Stimulated activated CD8-positive, alpha-beta memory T cell treated with anti-CD3 and anti-CD28 coated beads, Interleukin-4, amount 100 ng/mL, for 1 hour (primary cell): ENCODE measurements at regions not wholly inside any gene's neighbourhood (a gene's known extent, or its start where the extent isn't known, plus 50 kb on each side); places are given as distances from the start of the nearest gene placed in this dataset.

Source experiments
- DNase-seq, 2 donors: peaks; one replicate each; pipeline ENCODE4 v3.0.0-alpha.2; 2020; ENCODE audit warnings: low read depth in 2 of 2, low spot score in 1 of 2

DNA sequence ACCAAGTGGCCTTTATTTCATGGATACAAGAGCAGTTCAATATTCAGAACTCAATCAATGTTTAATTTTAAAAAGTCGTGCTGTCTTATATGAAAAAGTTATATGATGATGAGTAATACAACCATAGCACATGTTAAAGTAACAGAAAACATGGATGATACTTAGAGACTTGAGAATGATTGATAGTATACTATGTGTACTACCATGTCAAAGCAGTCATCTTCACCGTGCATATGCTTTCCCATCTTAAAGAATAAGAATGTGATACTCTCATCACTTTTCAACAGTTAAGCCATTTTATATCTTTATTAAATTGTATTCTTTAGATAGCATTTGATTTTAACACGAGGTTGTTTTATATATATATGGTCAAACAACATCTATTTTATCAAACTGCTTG lies 535.9 kb upstream of the ADAMTS5 start:
- DNase-seq = no peak

DNA sequence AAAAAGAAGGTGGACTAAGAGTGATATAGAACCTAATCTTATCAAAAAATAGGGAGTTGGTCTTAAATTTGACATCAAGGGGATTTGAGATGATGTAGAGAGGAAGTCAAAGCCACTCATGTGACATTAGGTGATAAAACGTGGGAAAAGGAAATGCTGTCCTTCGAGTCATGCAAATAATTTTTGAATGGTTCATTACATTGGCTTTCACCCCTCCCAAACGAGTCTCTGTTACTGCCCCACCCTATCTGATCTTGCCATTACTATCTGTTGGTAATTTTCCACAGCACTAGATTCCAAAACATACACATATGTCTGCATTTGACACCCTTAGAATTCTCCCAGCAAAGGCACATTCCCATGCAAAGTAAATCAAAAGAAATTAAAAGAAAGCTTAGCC lies 531.1 kb upstream of the ADAMTS5 start:
- no peak for DNase-seq

DNA sequence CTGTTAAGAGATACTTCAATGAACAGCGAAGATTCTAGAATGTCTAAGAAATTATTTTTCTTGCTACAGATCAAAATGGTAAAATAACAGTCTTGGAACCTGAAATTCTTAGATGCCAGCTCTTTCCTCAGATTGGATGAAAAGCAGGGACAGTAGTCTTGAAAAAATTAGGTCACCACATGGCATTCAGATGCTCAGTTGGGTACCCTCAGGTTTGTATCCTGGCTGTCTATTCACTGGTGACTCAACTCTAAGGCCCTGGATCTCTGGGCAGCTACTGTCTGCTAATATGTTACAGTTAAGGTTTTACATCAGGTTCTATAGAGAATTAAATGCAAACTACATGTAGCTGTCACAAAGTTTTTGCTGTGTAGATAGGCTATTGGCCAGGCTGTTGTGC lies 528.9 kb upstream of the ADAMTS5 start:
- no peak for DNase-seq

DNA sequence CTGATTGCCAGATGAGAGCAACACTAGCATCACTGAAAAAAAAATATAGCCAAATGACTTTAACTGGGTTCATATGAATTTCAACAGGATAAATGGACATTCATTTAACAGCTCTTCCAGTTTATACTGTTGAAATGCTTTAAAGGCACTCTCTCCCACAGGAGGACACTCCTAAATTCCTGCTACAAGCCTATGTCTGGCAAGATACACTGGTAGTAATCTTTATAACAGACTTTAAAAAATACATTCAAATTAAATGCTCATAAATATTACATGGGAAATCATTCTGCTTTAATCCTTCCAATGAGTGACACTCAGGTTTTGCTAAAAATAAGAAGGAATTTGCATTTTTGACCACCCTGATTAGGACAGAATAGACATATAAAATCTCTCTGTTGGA lies 526.7 kb upstream of the ADAMTS5 start:
- no peak for DNase-seq

DNA sequence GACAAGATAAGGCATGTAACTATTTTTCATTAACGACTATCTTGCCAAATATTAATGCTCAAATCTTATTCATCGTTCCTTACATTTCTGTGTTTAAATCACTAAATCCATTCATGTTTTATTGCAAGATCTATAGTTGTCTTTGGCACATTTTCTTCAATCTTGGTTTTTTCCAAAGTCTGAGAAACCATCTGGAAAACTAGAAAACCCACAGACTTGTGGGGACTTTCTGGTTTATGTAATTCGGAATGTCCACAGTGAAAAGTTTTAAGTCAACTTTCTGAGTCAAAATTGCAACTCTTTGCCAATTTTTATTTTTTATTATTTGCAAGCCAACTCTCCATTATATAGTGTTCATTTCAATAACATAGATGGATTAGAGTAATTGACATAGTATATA lies 520.8 kb upstream of the ADAMTS5 start:
- DNase-seq = no peak

DNA sequence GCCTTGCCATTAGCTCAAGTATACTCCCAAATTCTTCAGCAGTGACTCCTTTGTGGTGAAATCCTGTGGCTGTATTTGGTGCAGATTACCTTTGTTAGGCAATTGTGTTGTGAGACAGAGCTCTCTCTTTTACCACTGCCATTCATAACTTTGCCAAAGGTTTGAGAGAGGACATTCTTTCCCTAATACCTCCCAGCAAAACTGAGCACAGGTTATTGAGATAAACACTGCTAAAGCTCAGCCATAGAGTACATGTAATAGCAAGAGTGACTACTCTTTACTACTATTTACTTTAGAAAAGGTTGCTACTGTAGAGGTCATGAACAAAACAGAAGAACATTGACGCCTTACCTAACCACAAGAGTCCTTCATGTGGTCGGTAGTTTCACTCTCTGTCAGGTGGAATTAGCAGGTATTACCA lies 514.0 kb upstream of the ADAMTS5 start:
- no peak for DNase-seq

DNA sequence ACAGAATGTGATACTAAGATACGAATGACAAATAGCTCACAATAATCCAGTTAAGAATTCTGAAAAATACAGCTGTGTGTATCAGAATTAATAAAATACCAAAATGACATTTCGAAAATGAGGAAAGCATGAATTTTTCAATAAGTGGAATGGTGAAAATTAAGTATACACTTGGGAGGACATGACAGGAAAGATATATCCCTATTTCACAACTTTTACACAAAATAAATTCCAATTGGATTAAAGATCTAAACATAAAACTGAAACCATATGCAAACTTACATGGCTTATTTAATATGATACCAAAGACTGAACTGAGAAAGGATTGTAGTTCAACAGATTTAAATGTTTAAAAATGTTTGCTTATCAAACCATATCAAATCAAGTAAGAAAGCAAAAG lies 510.4 kb upstream of the ADAMTS5 start:
- no peak for DNase-seq

DNA sequence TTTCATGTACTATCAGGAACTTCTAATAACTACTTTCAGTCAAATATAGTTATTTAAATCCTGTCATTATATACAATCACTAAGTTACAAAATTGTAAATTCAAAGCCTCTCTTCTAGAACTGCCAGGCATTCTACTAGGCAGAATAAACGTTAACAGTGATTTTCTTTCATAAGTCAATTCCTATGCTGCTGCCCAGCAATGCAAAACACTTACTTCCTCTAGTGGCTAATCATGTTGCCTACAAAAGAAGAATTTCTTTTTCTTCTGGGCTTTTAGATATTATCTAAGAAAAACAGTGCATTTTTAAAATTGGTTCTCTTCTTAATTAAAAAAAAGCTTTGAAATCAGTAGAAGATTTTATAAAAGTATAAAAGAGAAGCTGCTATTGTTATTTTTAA lies 509.8 kb upstream of the ADAMTS5 start:
- no peak for DNase-seq

DNA sequence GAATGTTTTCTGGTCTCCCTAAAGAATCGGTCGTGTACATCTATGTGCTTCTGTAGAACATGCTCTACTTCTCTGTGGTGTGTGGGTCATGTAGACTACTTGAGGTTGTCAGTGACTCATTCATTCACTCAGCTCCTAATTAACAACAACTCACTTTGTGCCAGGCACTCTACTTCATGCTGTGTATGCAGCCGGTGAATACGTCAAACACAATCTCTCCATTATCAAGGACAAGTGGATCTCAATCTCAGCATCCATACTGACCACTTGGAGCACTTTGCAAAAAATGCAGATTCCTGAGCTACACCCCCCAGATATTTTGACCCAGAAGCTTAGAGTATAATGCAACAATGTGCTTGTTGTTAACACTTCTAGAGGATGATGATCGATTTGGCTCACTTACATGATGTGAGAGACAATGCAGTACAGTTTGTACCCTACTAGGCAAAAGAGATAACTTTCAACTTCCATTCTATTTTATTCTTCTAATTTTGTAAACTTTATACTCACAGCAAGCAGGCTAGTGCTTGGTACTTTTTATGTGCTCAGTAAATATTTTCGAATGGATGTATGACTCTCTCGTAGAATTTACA lies 508.6 kb upstream of the ADAMTS5 start:
- no peak for DNase-seq

DNA sequence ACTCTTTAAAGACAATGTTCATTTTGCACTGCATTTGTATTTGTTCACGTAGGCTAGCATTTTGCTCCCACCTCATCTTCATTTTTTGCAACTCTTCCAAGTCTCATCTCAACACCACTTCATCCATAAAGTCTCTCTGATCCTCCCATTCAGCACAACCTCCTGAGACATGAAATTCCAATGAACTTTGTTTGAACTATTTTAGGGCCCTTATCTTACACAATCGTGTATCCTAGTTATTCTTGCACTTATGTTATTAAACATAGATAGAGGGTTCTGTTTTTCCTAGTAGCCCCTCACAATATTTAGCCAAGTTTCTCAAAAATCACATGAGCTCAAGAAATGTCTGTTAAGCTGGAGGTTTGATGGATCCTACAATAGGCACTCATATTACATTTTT lies 500.5 kb upstream of the ADAMTS5 start:
- no peak for DNase-seq

DNA sequence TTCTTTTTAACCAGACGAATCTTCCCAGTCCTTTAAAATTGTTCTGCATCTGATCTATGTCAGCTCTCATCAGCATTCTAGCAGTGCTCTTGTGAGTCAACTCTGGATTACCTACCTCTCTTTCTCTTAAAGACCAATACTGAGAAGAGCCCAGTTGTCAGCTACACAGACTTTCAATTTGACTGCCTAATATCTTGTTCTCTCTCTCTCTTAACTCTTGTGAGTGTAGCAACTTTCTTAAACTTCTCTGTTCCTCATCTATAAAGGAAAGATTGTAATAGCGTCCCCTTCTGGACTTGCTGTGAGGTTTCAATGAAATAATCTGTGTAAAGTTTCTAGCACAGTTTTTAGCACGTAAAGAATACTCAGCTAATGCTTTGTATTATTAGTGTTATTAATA lies 499.3 kb upstream of the ADAMTS5 start:
- no peak for DNase-seq

DNA sequence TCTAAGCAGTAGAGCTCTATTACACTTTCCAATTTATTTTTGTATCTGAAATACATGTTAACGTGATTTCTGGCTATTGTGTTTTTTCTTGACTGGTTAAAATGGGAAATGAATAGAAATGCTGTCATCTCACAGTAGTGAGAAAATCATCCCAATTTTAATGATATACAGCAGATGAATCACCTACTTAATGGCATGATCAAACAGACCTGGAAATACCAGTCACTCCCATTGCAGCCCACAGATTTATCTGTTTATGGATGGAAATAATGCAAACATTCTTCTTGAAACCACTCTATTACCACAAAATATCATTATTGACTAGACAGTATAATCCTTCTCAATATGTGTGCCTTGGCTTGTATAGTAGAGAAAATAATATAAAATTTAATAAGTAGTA lies 497.8 kb upstream of the ADAMTS5 start:
- DNase-seq = no peak

DNA sequence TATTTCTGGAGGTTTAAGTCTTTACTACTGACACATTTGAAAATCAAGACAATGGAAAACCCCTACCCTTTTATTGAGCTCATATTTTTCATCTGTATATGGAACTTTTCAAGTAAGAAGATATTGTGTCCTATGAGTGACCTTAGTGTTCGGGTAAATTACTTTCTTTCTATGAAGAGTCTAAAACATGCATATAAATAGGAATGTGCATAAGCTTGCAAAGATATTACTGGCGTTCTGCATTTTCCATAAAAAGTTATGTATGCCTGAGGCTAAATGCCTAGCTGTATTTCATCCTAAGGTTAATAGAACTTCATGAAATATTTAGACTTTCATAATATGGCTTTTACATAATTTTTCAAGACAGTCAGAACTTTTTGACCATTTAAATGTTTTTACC lies 495.8 kb upstream of the ADAMTS5 start:
- no peak for DNase-seq

DNA sequence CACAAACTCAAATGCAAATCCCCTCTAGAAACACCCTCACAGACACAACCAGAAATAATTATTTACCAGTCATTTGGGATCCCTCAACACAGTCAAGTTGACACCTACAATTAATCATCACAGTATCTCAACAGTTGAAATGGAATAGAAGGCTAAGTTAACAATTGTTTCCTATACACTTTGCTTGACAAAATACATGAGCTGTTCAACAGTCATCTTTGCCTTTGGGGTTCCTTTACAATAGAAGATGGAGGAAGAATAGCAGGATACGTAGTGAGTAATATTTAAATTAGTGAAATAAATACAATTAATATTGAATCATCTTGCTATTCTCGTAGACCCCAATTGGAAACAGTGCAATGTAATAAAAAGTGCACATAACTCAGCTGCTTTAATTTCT lies 487.3 kb upstream of the ADAMTS5 start:
- DNase-seq = no peak

DNA sequence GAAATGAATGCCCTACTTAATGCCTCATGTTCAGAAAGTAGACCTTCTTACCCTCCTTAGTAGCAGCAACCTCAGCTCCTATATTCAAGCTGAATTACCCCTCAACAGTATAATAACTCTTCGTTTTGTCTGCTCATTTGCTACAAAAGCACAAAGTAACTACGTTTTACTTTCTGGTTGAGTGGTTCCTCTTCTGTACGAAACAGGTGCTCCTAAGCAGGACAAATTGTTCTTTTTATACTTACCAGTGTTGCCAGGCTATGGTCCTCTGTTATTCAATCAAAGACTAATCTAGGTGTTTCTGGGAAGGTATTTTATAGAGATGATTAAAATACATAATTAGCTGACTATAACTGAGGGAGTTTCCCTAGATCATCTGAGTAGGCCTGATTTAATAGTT lies 484.2 kb upstream of the ADAMTS5 start:
- no peak for DNase-seq

DNA sequence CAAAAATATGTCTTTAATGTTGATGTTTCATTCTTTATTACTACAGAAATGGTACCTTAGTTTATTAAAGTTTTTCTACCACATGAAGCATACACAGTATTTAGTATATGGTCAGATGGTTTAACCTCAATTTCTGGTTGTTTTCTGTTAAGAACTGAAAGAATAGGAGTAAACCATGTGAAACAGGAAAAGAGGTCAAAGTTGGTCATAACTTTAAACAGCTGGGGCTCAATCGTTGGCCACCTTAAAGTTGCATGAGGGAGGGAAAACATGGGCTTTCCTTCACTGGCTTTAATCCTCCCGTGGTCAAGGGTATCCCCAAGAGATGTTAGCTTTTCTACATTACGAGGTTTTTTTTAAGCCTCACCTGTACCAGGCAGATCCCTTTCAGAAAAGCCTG lies 483.3 kb upstream of the ADAMTS5 start:
- DNase-seq = no peak

DNA sequence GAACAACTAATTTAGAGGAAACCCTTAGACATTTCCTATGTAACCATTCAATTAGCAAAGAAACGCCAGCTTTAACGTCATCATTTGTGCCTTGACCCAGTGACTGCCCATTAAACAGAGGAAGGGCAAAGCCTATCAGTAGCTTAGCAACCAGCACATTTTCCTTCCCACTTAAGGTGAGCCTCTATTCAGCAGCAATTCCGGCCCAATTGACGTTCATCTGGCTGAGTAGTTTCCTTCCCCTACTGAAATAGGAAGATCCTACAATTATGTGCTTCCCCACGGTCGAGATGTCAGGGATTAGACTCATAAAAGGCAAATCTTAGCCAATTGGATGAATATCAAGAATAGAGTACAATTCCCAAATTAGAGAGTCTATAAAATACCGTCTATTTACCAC lies 482.1 kb upstream of the ADAMTS5 start:
- no peak for DNase-seq

DNA sequence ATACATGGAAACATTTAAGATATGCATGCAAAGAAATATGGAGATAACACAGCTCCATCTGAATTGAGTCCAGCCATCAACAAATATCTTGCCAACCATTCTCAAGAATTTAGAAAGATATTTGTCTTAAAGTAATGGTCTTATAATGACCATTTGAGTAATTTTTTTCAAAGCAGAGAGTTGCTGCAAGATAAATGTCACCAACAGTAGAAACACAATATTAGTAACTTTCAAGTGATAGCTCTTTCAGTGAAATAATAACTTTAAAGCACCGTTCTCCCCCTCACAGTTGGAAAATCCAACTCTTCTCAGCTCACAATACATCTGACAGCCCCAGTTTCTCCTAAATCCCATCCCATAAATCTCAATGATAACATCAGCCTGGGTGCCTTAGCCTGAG lies 481.0 kb upstream of the ADAMTS5 start:
- DNase-seq = no peak

DNA sequence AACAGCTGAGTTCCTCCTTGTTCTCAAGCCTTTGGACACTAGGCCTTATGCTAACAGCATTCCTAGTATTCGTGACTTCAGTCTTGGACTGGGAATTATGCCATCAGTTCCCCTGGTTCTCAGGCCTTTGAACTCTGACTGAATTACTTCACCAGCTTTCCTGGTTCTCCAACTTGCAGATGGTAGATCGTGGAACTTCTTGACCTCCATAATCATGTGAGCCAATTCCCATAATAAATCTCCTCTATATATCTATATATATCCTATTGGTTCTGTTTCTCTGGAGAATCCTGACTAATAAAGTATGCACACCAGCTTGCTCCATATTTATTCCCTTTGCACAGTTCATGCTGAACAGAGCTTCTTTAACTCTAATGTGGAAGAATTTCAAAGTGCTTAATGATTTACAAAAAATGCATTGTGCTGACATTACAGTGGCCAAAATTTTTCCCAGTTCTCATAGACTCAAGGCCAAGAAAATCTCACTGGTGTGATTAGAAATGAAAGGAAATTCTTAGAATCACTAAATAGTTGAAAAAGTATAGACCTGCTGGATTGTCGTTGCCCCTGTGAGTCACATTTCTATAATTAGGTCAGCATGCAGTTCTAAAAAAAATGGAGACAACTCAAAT lies 462.9 kb upstream of the ADAMTS5 start:
- no peak for DNase-seq

DNA sequence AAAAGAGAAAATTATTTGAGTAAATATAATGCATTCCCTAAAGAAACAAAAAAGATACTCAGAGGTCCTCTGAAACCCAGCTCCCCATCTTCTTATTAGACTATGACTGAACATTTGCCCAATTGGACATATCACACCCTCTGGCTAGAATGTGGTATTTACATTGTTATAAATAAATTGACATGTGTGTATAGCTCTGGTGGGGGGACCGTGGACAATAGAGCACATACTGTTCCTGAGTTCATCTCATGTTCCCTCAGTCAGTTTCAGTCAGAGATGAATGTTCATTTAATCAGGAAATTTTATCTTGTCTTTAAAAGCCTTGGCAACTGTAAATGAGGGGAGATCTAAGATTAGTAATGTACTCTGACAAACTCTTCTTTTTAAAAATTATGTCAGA lies 459.3 kb upstream of the ADAMTS5 start:
- no peak for DNase-seq

DNA sequence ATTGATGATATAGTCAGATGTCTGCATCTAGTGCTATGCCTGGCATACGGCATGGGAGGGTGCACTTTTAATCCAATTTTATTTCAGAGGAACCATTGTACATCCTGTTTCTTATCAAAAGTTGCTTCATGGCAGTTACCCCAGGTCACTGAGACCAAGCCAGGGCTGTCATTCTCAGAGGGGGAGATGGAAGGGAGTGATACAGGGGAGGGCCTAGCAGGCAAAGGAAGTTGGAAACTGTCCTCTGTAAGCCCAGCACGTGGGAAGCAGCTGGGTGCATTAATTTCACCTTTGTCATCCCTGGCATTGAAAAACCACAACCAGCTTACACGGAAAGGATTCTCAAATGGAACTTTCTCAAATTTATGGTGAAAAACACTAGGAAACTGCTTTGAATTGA lies 458.7 kb upstream of the ADAMTS5 start:
- no peak for DNase-seq

DNA sequence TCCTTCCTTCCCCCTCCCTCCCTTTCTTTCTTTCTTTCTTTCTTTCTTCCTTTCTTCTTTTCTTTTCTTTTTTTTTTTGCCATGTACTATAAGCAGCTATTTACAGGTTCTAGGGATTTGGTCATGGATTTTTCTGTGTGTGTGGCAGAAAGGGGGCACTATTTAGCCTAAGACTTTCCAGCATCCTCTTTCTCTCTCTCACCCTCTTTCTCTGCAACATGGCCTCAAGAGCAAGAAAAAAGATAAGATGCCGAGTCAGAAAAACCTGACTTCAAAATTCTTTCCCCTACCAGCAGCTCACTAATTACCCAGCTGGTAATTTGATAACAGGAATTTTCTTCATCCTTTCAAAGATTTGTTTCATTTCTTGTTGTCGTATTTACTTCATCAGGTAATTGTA lies 458.3 kb upstream of the ADAMTS5 start:
- no peak for DNase-seq

DNA sequence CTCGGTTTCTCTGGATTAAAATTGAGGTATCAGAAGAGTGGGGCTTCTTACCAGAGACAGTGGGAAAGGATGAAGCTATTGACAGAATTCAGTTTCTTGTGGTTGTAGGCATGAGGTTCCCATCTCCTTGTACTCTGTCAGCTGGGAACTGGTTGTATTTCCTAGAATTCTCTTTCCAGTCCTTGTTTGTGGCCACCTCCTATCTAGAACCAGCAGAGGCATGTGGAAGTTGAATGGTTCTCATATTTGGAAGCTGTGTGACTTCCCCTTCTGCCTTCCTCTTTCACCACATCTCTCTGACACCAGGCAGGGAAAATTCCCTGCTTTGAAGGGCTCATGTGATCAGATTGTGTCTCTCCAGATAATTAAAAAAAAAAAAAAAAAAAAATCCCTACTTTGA lies 457.7 kb upstream of the ADAMTS5 start:
- DNase-seq = no peak
